ENCODE measurements at regions not wholly inside any gene's neighbourhood (a gene's known extent, or its start where the extent isn't known, plus 50 kb on each side); places are given as distances from the start of the nearest gene placed in this dataset.

DNA sequence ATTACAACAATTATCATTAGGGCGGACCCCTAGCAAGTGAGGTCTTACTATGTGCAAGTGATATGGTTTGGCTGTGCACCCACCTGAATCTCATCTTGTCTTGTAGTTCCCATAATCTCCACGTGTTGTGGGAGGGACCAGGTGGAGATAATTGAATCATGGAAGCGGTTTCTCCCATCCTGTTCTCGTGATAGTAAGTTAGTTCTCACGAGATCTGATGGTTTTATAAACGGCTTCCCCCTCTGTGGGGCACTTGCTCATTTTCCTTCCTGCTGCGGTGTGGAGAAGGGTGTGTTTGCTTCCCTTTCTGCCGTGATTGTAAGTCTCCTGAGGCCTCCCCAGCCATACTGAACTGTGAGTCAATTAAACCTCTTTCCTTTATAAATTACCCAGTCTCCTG, 96.1 kb upstream of the CDK6 start:
- intact Hi-C loops (cut with micrococcal nuclease), result no loop called here
- DNase-seq, result no peak
- Histone ChIP-seq H3K27me3 (ENCODE audit: control insufficient read depth, insufficient read depth, low read length) (no peaks in the 10 kb centered on the region), H3K27ac (ENCODE audit: low read length) (no peak overlapping the region), H3K36me3 (ENCODE audit: control insufficient read depth, insufficient read depth, low read length) (no peaks in the 10 kb centered on the region), H3K4me3 (ENCODE audit: low read length) (no peak overlapping the region), H3K9me3 (ENCODE audit: control insufficient read depth, insufficient read depth, low read length) (peaks cover 6% of the 10 kb centered on the region), H3K4me1 (ENCODE audit: control insufficient read depth, insufficient read depth, low read length) (no peaks in the 10 kb centered on the region)
- ATAC-seq, result no peak
- no peak overlapping the region for H3K27ac Mint-ChIP-seq
- TF ChIP-seq, protein P1, sequence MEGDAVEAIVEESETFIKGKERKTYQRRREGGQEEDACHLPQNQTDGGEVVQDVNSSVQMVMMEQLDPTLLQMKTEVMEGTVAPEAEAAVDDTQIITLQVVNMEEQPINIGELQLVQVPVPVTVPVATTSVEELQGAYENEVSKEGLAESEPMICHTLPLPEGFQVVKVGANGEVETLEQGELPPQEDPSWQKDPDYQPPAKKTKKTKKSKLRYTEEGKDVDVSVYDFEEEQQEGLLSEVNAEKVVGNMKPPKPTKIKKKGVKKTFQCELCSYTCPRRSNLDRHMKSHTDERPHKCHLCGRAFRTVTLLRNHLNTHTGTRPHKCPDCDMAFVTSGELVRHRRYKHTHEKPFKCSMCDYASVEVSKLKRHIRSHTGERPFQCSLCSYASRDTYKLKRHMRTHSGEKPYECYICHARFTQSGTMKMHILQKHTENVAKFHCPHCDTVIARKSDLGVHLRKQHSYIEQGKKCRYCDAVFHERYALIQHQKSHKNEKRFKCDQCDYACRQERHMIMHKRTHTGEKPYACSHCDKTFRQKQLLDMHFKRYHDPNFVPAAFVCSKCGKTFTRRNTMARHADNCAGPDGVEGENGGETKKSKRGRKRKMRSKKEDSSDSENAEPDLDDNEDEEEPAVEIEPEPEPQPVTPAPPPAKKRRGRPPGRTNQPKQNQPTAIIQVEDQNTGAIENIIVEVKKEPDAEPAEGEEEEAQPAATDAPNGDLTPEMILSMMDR (IDR thresholded peaks at IDR 0.05), result no peak
- H3K9me3 Mint-ChIP-seq, result peaks cover 0 to 2% of the 10 kb centered on the region in 2 donors
- H3K4me3 Mint-ChIP-seq, result no peak overlapping the region
- H3K4me1 Mint-ChIP-seq, result no peaks in the 10 kb centered on the region
- WGBS (ENCODE audit: insufficient coverage), result 77% methylated on average over 6 of the region's 8 CpGs
- H3K27me3 Mint-ChIP-seq (ENCODE audit: low read depth in 2 of 2), result peaks cover 6 to 31% of the 10 kb centered on the region in 2 donors
- H3K36me3 Mint-ChIP-seq, result no peaks in the 10 kb centered on the region

DNA sequence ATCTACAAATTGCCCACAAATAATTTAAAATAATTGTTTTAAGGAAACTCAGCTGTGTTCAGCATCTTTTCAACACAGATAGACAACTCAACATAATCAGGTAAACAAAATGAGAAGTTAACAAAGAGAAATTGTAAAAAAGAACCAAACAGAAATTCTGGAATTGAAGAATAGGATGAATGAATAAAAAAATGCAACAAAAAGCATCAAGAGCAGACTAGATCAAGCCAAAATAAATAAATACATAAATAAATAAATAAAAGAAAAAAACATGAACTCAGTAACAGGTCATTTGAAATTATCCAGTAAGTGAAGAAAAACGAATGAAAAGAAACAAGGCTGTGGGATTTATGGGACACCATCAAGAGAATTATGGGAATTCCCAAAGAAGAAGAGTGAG, 94.0 kb upstream of the CDK6 start:
- no peak overlapping the region for H3K27ac Mint-ChIP-seq
- Histone ChIP-seq H3K27me3 (ENCODE audit: control insufficient read depth, insufficient read depth, low read length) (no peaks in the 10 kb centered on the region), H3K9me3 (ENCODE audit: control insufficient read depth, insufficient read depth, low read length) (peaks cover 6% of the 10 kb centered on the region), H3K4me3 (ENCODE audit: low read length) (no peak overlapping the region), H3K27ac (ENCODE audit: low read length) (no peak overlapping the region), H3K36me3 (ENCODE audit: control insufficient read depth, insufficient read depth, low read length) (no peaks in the 10 kb centered on the region), H3K4me1 (ENCODE audit: control insufficient read depth, insufficient read depth, low read length) (no peaks in the 10 kb centered on the region)
- 63% methylated on average over 1 of the region's 1 CpG for WGBS (ENCODE audit: insufficient coverage)
- peaks cover 7 to 34% of the 10 kb centered on the region in 2 donors for H3K27me3 Mint-ChIP-seq (ENCODE audit: low read depth in 2 of 2)
- no peaks in the 10 kb centered on the region for H3K36me3 Mint-ChIP-seq
- DNase-seq (no peak), ATAC-seq (no peak)
- TF ChIP-seq, protein P1 (IDR thresholded peaks at IDR 0.05), result no peak
- intact Hi-C loops (cut with micrococcal nuclease), result no loop called here
- H3K4me1 Mint-ChIP-seq, result no peaks in the 10 kb centered on the region
- no peak overlapping the region for H3K4me3 Mint-ChIP-seq
- peaks cover 0 to 2% of the 10 kb centered on the region in 2 donors for H3K9me3 Mint-ChIP-seq

DNA sequence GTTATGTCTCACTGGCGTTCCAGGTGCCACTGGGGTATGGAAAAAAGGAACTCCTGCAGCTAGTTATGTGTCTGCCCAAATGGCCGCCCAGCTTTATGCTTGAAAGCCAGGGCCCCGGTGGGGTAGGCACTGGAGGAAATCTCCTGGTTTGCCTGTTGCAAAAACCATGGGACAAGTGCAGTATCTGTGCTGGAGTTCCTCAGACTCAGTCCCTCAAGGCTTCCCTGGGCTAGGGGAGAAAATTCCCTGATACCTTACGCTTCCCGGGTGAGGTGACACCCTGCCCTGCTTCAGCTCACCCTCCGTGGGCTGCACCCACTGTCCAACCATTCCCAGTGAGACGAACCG, 90.3 kb upstream of the CDK6 start:
- no peak overlapping the region for H3K27ac ChIP-seq (ENCODE audit: low read length)
- H3K9me3 Mint-ChIP-seq, result peaks cover 2% of the 10 kb centered on the region in 2 donors
- no peaks in the 10 kb centered on the region for H3K36me3 Mint-ChIP-seq
- no peaks in the 10 kb centered on the region for H3K27me3 ChIP-seq (ENCODE audit: control insufficient read depth, insufficient read depth, low read length)
- no peak for DNase-seq
- intact Hi-C loops (cut with micrococcal nuclease), result no loop called here
- H3K36me3 ChIP-seq (ENCODE audit: control insufficient read depth, insufficient read depth, low read length), result no peaks in the 10 kb centered on the region
- TF ChIP-seq, protein P1 (IDR thresholded peaks at IDR 0.05), result no peak
- WGBS (ENCODE audit: insufficient coverage), result 89% methylated on average over 8 of the region's 8 CpGs
- no peak overlapping the region for H3K27ac Mint-ChIP-seq
- no peak for ATAC-seq
- peaks cover 7 to 20% of the 10 kb centered on the region in 2 donors for H3K27me3 Mint-ChIP-seq (ENCODE audit: low read depth in 2 of 2)
- H3K4me3 ChIP-seq (ENCODE audit: low read length), result no peak overlapping the region
- no peaks in the 10 kb centered on the region for H3K4me1 Mint-ChIP-seq
- no peaks in the 10 kb centered on the region for H3K4me1 ChIP-seq (ENCODE audit: control insufficient read depth, insufficient read depth, low read length)
- H3K9me3 ChIP-seq (ENCODE audit: control insufficient read depth, insufficient read depth, low read length), result peaks cover 6% of the 10 kb centered on the region
- H3K4me3 Mint-ChIP-seq, result no peak overlapping the region

DNA sequence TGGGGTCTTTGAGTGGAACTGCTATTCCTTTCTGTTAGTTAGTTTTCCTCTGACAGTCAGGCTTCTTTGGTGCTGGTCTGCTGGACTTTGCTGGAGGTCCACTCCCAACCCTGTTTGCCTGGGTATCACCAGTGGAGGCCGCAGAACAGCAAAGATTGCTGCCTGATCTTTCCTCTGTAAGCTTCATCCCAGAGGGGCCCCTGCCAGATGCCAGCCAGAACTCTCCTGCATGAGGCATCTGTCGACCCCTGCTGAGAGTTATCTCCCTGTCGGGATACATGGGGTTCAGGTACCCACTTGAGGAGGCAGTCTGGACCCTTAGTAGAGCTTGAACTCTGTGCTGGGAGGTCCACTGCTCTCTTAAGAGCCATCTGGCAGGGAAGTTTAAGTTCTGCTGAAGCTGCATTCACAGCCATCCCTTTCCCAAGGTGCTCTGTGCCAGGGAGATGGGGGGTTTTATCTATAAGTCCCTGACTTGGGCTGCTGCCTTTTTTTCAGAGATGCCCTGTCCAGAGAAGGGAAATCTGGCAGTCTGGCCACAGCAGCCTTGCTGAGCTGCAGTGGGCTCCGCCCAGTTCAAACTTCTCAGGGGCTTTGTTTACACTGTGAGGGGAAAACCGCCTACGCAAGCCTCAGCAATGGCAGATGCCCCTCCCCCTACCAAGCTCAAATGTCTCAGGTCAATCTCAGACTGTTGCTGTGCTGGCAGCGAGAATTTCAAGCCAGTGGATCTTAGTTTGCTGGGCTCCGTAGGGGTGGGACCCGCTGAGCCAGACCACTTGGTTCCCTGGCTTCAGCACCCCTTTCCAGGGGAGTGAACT, 89.7 kb upstream of the CDK6 start:
- Histone ChIP-seq H3K27ac (ENCODE audit: low read length) (no peak overlapping the region), H3K27me3 (ENCODE audit: control insufficient read depth, insufficient read depth, low read length) (no peaks in the 10 kb centered on the region), H3K9me3 (ENCODE audit: control insufficient read depth, insufficient read depth, low read length) (peaks cover 6% of the 10 kb centered on the region), H3K4me1 (ENCODE audit: control insufficient read depth, insufficient read depth, low read length) (no peaks in the 10 kb centered on the region), H3K36me3 (ENCODE audit: control insufficient read depth, insufficient read depth, low read length) (no peaks in the 10 kb centered on the region), H3K4me3 (ENCODE audit: low read length) (no peak overlapping the region)
- H3K4me1 Mint-ChIP-seq, result no peaks in the 10 kb centered on the region
- peaks cover 2% of the 10 kb centered on the region in 2 donors for H3K9me3 Mint-ChIP-seq
- H3K36me3 Mint-ChIP-seq, result no peaks in the 10 kb centered on the region
- H3K4me3 Mint-ChIP-seq, result no peak overlapping the region
- TF ChIP-seq, protein P1 (IDR thresholded peaks at IDR 0.05), result no peak
- peaks cover 7 to 21% of the 10 kb centered on the region in 2 donors for H3K27me3 Mint-ChIP-seq (ENCODE audit: low read depth in 2 of 2)
- no peak overlapping the region for H3K27ac Mint-ChIP-seq
- no peak for ATAC-seq
- intact Hi-C loops (cut with micrococcal nuclease), result no loop called here
- DNase-seq, result no peak
- WGBS (ENCODE audit: insufficient coverage), result 86% methylated on average over 9 of the region's 9 CpGs
